ENCODE measurements at regions not wholly inside any gene's neighbourhood (a gene's known extent, or its start where the extent isn't known, plus 50 kb on each side); places are given as distances from the start of the nearest gene placed in this dataset.

GRCh38 chr12:97274386-97274785 lies 188.2 kb upstream of the RMST start:
- Mint-ChIP-seq H3K27ac (ENCODE audit: unreplicated experiment) (no peak overlapping the region), H3K4me1 (ENCODE audit: unreplicated experiment) (no peaks in the 10 kb centered on the region), H3K9me3 (ENCODE audit: unreplicated experiment) (peaks cover 5% of the 10 kb centered on the region), H3K4me3 (ENCODE audit: unreplicated experiment) (no peak overlapping the region), H3K36me3 (ENCODE audit: unreplicated experiment) (no peaks in the 10 kb centered on the region), H3K27me3 (ENCODE audit: unreplicated experiment) (peaks cover 10% of the 10 kb centered on the region)
- no peak for TF ChIP-seq CTCF (IDR thresholded peaks at IDR 0.05)
- no peak for DNase-seq (ENCODE audit: extremely low spot score, unreplicated experiment)

GRCh38 chr12:97275256-97275655 lies 187.3 kb upstream of the RMST start:
- H3K4me3 Mint-ChIP-seq (ENCODE audit: unreplicated experiment): no peak overlapping the region
- no peaks in the 10 kb centered on the region for H3K36me3 Mint-ChIP-seq (ENCODE audit: unreplicated experiment)
- H3K27ac Mint-ChIP-seq (ENCODE audit: unreplicated experiment): no peak overlapping the region
- peaks cover 10% of the 10 kb centered on the region for H3K27me3 Mint-ChIP-seq (ENCODE audit: unreplicated experiment)
- TF ChIP-seq CTCF (IDR thresholded peaks at IDR 0.05): no peak
- H3K4me1 Mint-ChIP-seq (ENCODE audit: unreplicated experiment): no peaks in the 10 kb centered on the region
- H3K9me3 Mint-ChIP-seq (ENCODE audit: unreplicated experiment): peaks cover 5% of the 10 kb centered on the region
- no peak for DNase-seq (ENCODE audit: extremely low spot score, unreplicated experiment)

GRCh38 chr12:97275728-97276590 lies 186.6 kb upstream of the RMST start:
- H3K27ac Mint-ChIP-seq (ENCODE audit: unreplicated experiment): no peak overlapping the region
- no peak for TF ChIP-seq CTCF (IDR thresholded peaks at IDR 0.05)
- no peak overlapping the region for H3K4me3 Mint-ChIP-seq (ENCODE audit: unreplicated experiment)
- no peaks in the 10 kb centered on the region for H3K36me3 Mint-ChIP-seq (ENCODE audit: unreplicated experiment)
- H3K4me1 Mint-ChIP-seq (ENCODE audit: unreplicated experiment): no peaks in the 10 kb centered on the region
- no peak for DNase-seq (ENCODE audit: extremely low spot score, unreplicated experiment)
- peaks cover 10% of the 10 kb centered on the region for H3K27me3 Mint-ChIP-seq (ENCODE audit: unreplicated experiment)
- H3K9me3 Mint-ChIP-seq (ENCODE audit: unreplicated experiment): no peaks in the 10 kb centered on the region

GRCh38 chr12:97276661-97277429 lies 185.8 kb upstream of the RMST start:
- peaks cover 10% of the 10 kb centered on the region for H3K27me3 Mint-ChIP-seq (ENCODE audit: unreplicated experiment)
- no peak overlapping the region for H3K27ac Mint-ChIP-seq (ENCODE audit: unreplicated experiment)
- H3K9me3 Mint-ChIP-seq (ENCODE audit: unreplicated experiment): no peaks in the 10 kb centered on the region
- H3K4me3 Mint-ChIP-seq (ENCODE audit: unreplicated experiment): no peak overlapping the region
- H3K36me3 Mint-ChIP-seq (ENCODE audit: unreplicated experiment): no peaks in the 10 kb centered on the region
- no peak for DNase-seq (ENCODE audit: extremely low spot score, unreplicated experiment)
- TF ChIP-seq CTCF (IDR thresholded peaks at IDR 0.05): no peak
- no peaks in the 10 kb centered on the region for H3K4me1 Mint-ChIP-seq (ENCODE audit: unreplicated experiment)

GRCh38 chr12:97283297-97283696 lies 179.3 kb upstream of the RMST start:
- Mint-ChIP-seq H3K27me3 (ENCODE audit: unreplicated experiment) (no peaks in the 10 kb centered on the region), H3K36me3 (ENCODE audit: unreplicated experiment) (no peaks in the 10 kb centered on the region), H3K4me3 (ENCODE audit: unreplicated experiment) (no peak overlapping the region), H3K27ac (ENCODE audit: unreplicated experiment) (no peak overlapping the region), H3K9me3 (ENCODE audit: unreplicated experiment) (no peaks in the 10 kb centered on the region), H3K4me1 (ENCODE audit: unreplicated experiment) (no peaks in the 10 kb centered on the region)
- DNase-seq (ENCODE audit: extremely low spot score, unreplicated experiment): no peak
- no peak for TF ChIP-seq CTCF (IDR thresholded peaks at IDR 0.05)
